ENCODE measurements at regions not wholly inside any gene's neighbourhood (a gene's known extent, or its start where the extent isn't known, plus 50 kb on each side); places are given as distances from the start of the nearest gene placed in this dataset.

DNA sequence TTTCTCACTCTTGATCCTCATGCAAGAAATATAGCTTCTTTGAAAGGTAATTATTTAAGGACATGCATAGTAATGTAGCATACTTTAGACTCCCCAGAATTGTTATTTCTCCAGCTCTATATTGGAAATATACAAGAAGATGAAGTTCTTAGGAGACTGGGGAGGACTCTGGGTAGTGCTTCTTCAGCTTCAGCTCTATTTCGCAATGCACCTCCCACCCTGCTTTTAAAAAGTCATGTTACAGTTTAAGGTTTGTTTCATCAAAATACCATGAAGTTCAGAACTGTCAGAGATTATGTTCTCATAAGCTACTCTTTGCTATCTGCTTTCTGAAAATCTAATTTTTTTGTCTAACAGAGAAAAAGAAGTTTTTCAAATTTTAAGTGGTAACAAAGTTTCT lies 586.2 kb upstream of the ADGRL4 start:
- DNase-seq (ENCODE audit: insufficient read length, low spot score), result no peak
- no peak for TF ChIP-seq POLR2A (IDR thresholded peaks at IDR 0.05; ENCODE audit: low read depth, low read length)
- FAIRE-seq, result no peak

DNA sequence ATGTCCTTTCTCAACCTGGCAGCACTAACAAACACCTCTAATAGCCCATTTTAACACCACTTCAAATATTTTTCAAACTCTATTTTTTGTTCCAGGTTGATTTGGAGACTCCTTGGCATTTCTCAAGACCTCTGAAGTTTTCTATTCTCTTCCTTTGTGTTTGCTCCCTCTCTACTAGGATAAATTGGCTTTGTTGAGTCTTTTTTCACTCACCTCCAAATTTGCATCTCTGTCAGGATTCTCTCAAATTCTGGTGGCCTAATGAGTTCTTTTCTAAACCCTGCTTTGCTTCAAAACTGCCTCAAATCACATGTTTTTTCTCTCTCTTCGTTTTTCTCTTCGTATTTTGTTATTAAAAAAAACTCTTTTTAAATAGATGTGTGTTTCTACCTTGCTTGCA lies 582.2 kb upstream of the ADGRL4 start:
- TF ChIP-seq POLR2A (IDR thresholded peaks at IDR 0.05; ENCODE audit: low read depth, low read length), result no peak
- FAIRE-seq (no peak), DNase-seq (ENCODE audit: insufficient read length, low spot score) (no peak)

DNA sequence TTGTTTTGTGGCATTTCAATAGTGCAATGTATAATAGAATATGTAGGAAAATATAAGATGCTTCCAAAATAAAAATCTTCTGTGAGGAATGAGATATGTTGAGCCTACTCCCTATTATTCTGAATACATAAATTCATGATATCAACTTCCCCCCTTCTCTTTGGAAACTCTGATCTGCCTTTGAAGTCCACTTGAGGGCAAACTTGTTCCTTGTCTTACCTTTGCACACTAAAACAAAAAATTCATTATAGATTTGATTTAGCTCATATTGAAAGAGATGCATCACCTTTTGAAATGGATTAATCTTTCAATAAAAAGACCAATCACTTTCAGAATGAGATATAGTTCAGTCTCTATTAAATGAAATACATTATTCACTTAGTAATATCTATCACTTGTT lies 580.7 kb upstream of the ADGRL4 start:
- TF ChIP-seq POLR2A (IDR thresholded peaks at IDR 0.05; ENCODE audit: low read depth, low read length), result no peak
- FAIRE-seq, result no peak

DNA sequence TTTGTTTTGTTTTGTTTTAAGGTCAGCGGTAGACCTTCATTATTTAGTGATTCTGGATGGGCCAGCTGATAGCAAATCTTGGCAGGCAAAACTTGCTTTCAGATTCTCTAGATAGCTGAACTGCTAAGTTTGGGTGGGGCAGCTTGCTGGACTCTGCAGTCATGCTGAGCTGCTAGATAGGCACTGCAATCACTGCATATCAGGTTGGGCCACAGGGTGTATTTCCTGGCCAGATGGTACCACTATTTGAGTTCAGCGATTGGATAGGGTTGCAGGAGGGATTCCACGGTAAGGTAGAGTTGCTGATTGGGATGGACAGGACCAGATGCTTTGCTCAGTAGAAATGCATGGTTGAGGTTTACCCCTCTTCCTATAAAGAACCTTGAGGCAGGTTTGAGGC lies 579.3 kb upstream of the ADGRL4 start:
- DNase-seq (ENCODE audit: insufficient read length, low spot score) (no peak), FAIRE-seq (no peak)

More for the DNA sequence above, 580.7 kb upstream of the ADGRL4 start:
- no peak for DNase-seq (ENCODE audit: insufficient read length, low spot score)

DNA sequence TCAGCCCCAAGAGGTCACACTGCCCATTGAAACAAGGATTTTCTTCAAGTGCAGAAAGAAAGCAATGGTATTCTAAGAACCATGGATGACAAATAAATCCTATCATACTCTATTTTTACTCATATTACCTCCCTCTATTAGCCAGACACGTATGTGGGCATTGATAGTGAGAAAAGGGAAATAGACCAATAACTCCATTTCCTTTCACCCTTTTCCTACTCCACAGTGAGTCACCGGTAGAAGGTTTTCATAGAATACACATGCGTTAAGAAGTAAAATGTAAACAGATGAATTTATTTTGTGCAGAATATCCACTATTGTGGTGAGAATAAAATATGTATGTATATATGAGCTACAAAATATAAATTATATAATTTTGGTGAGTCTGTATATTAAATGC lies 568.9 kb upstream of the ADGRL4 start:
- no peak for DNase-seq (ENCODE audit: insufficient read length, low spot score)
- no peak for TF ChIP-seq POLR2A (IDR thresholded peaks at IDR 0.05; ENCODE audit: low read depth, low read length)
- FAIRE-seq, result no peak

More for the DNA sequence above, 579.3 kb upstream of the ADGRL4 start:
- no peak for TF ChIP-seq POLR2A (IDR thresholded peaks at IDR 0.05; ENCODE audit: low read depth, low read length)

DNA sequence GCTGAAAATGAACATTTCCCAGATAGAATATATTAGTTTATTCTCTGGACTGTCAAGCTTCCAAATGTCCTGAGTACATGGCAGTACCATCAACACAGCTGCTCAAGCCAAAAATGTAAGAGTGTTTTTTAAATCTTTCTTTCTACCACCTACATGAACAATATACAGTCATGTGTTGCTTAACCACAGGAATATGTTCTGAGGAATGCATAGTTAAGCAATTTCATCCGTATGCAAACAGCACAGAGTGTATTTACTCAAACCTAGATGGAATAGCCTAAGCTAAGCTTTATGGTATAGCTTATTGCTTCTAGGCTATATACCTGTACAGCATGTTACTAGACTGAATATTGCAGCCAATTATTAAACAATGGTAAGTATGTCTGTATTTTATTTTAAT lies 561.9 kb upstream of the ADGRL4 start:
- FAIRE-seq, result peak; percentile 53

DNA sequence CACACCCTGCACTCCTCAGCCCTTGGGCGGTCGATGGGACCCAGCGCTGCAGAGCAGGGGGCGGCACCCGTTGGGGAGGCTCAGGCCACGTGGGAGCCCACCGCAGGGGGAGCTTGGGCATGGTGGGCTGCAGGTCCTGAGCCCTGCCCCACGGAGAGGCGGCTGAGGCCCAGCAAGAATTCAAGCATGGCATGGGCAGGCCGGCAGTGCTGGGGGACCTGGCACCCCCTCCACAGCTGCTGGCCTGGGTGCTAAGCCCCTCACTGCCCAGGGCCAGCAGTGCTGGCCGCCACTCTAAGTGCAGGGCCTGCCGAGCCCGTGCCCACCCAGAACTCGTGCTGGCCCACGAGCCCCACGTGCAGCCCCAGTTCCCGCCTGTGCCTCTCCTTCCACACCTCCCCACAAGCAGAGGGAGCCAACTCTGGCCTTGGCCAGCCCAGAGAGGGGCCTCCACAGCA lies 555.0 kb upstream of the ADGRL4 start:
- FAIRE-seq, result no peak
- TF ChIP-seq POLR2A (IDR thresholded peaks at IDR 0.05; ENCODE audit: low read depth, low read length), result no peak
- no peak for DNase-seq (ENCODE audit: insufficient read length, low spot score)

More for the DNA sequence above, 561.9 kb upstream of the ADGRL4 start:
- no peak for TF ChIP-seq POLR2A (IDR thresholded peaks at IDR 0.05; ENCODE audit: low read depth, low read length)
- DNase-seq (ENCODE audit: insufficient read length, low spot score), result no peak

DNA sequence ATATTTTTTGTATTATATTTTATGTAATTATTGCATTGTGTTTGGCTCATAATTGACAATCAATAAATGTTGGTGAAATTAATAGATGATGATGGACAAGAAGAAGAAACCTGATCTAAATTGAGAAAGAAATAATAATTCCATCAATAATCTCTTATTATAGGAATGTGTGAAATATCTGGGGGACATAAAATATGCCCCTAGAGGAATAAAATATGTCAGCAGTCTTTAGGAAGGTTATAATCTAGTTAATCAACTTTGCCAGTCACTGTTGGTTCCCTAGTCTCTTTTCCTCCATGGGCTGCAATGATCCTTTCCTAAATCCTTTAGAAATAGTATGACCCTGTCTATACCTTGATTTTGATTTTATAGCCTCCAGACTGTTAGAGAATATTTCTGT lies 549.7 kb upstream of the ADGRL4 start:
- TF ChIP-seq POLR2A (IDR thresholded peaks at IDR 0.05; ENCODE audit: low read depth, low read length), result no peak
- DNase-seq (ENCODE audit: insufficient read length, low spot score), result no peak
- no peak for FAIRE-seq

DNA sequence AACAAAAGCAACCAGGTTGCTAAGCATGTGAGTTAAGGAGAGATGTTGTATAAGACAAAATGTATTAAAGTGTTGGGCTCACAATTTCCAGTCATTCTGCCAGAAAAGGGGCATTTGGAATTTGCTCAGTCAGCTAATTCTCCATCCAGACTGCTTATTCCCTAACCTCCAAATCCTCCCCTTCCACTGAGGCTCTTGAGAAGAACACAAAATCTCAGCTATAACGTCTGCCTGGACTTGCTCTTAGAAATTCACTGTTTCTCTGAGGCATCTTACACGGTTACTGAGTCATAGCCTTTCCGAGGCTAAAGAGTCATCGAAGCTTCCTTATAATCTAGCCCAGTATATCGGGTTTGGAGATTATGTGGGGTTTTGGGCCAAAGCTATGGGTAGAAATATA lies 548.2 kb upstream of the ADGRL4 start:
- FAIRE-seq (peak; percentile 20), DNase-seq (ENCODE audit: insufficient read length, low spot score) (no peak)
- no peak for TF ChIP-seq POLR2A (IDR thresholded peaks at IDR 0.05; ENCODE audit: low read depth, low read length)

DNA sequence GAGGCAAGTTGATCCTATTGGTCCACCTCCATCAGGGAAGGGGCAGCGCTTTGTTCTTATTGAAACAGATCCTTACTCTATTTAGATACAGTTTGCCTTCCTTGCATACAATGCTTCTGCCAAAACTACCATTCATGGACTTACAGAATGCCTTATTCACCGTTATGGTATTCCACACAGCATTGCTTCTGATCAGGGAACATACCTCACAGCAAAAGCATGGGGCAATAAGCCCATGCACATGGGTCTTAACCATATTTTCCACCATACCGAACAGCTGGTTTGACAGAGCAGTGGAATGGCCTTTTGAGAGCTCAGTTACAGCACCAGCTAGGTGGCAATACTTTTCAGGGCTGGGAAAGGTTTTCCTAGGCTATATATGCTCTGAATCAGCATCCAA lies 544.8 kb upstream of the ADGRL4 start:
- no peak for FAIRE-seq
- TF ChIP-seq POLR2A (IDR thresholded peaks at IDR 0.05; ENCODE audit: low read depth, low read length), result no peak
- DNase-seq (ENCODE audit: insufficient read length, low spot score), result no peak

DNA sequence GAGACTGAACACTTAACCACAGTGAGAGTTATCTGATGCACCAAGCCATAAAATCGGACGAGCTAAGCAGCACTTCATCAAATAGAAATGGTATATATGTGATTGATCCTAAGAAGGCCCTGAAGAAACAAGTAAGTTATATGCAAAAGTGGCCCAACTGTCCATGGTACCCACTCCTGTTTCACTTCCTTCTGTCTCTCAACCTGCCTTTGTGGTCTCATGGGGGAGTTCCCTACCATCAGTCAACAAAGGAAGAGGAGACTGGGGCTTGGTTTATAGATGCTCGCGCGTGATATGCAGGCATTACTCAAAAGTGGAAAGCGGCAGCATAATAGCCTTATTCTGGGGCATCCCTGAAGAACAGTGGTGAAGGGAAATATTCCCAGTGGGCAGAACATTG lies 543.9 kb upstream of the ADGRL4 start:
- TF ChIP-seq POLR2A (IDR thresholded peaks at IDR 0.05; ENCODE audit: low read depth, low read length), result no peak
- no peak for FAIRE-seq

DNA sequence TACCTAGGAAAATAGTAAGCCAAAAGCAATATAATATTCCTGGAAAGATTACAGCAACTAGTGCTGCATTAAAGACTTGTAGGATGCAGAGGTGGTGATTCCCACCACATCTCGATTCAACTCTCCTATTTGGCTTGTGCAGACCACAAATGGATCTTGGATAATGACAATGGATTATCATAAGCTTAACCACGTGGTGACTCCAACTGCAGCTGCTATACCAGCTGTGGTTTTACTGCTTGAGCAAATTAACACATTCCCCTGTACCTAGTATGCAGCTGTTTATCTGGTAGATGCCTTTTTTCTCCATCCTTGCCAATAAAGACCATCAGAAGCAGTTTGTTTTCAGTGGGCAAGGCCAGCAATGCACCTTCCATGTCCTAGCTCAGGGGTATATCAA lies 542.7 kb upstream of the ADGRL4 start:
- DNase-seq (ENCODE audit: insufficient read length, low spot score) (no peak), FAIRE-seq (no peak)

More for the DNA sequence above, 543.9 kb upstream of the ADGRL4 start:
- no peak for DNase-seq (ENCODE audit: insufficient read length, low spot score)

DNA sequence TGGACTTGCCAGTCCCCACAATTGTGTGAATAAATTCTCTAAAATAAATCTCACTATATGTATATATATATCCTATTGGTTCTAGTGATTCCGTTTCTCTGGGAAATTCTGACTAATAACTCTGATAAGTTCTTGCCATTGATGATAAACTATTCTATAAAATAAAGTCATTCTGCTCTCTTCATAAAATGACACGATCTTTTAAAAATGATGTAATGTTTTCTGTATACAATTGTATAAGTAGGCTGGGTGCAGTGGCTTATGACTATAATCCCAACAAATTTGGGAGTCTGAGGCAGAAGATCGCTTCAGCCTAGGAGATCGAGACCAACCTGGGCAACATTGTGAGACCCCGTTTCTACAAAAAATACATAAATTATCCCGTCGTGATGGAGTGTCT lies 541.0 kb upstream of the ADGRL4 start:
- no peak for DNase-seq (ENCODE audit: insufficient read length, low spot score)
- no peak for FAIRE-seq
- TF ChIP-seq POLR2A (IDR thresholded peaks at IDR 0.05; ENCODE audit: low read depth, low read length), result no peak

More for the DNA sequence above, 542.7 kb upstream of the ADGRL4 start:
- no peak for TF ChIP-seq POLR2A (IDR thresholded peaks at IDR 0.05; ENCODE audit: low read depth, low read length)

DNA sequence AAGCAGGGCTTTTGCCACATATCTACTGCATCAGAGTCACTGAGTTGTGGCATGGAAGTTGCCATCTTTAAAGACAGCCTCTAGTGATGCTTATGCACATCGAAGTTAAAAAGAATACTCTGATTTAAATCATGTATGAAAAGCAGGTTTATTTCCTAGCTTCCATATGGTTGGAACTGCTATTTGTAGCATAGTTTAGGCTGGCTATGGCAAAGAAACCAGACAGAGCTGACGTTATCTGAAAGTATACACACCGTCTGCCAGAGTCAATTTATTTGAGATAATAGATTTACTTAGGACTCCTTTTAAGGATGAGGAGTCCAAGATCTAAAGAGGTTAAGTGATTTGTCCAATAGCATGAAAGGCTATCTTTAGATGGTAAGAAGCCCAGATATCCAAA lies 536.9 kb upstream of the ADGRL4 start:
- DNase-seq (ENCODE audit: insufficient read length, low spot score) (no peak), FAIRE-seq (no peak)
- no peak for TF ChIP-seq POLR2A (IDR thresholded peaks at IDR 0.05; ENCODE audit: low read depth, low read length)

DNA sequence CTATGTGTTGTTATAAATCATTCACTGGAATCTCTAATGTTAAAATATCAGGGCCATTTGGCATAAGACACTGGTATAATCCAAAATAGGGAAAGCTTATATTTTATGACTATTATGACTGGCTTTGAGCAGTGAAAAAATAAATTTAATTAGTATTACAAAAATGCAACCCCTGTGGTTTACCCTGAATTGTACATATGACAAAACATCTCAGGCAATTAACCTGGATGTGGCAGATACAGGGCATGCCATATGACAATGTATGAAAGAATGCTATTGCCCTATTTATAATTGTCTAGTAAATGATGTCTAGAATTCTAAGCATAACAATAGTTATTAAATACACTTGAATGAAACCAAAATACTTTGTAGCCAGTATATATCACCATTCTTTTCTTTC lies 532.5 kb upstream of the ADGRL4 start:
- no peak for DNase-seq (ENCODE audit: insufficient read length, low spot score)
- FAIRE-seq, result no peak
- no peak for TF ChIP-seq POLR2A (IDR thresholded peaks at IDR 0.05; ENCODE audit: low read depth, low read length)

DNA sequence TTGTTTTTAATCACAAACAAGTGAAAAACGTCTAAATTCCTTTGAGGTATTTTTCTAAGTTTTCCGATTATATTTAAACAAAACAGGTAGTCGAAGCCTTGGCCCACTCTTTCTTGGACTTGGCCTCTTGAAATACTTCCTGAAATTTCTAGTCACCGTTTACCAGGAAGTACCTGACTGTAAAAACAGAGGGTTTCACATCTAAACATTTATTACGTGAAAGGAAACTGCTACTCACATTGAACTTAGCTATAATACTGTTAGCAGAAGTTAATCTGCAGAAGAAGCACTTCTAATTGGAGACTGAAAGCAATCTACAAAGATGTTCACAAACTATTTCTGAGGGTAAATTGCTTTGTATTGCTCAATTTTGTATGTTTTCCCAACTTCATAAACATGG lies 526.0 kb upstream of the ADGRL4 start:
- TF ChIP-seq POLR2A (IDR thresholded peaks at IDR 0.05; ENCODE audit: low read depth, low read length), result no peak
- DNase-seq (ENCODE audit: insufficient read length, low spot score), result no peak
- FAIRE-seq, result no peak
